SK-N-MC (cell line): ENCODE measurements at regions not wholly inside any gene's neighbourhood (a gene's known extent, or its start where the extent isn't known, plus 50 kb on each side); places are given as distances from the start of the nearest gene placed in this dataset.
"Not testable (repeated sequence)": the region's sequence is repeated elsewhere in the genome, so short reads cannot be mapped to it uniquely, and the experiment has no call there.

Experiments used
- EZH2 ChIP-seq: fragments of 200-600 bp; sonication (generic); IDR thresholded peaks from one replicate; pipeline ENCODE4 v1.6.1; 2017; ENCODE audit warnings: antibody characterized with exemption
- POLR2AphosphoS5 ChIP-seq: IDR thresholded peaks from 2 replicates; pipeline ENCODE4 v1.6.1; 2012; ENCODE audit warnings: mild to moderate bottlenecking, low read depth, low read length, borderline replicate concordance

DNA sequence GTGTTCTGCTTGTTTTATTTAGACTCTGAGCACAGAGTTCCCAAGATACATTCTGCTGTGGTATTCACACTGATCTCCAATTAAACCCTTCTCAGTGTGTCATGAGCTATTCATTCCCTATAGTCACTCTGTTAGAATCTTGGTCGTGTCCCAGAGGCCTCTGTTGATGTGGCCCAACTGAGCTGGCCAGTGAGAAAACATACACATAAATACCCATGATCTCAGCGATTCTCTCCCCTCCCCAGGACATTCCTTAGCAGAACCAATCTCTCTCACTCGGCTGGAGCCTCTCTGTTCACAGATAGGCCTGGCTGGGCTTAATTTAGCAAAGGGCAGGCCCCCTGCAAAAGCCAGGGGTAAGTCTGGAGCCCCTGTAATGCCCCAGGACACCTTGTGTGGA lies 109.6 kb upstream of the NBPF9 start:
- not testable (repeated sequence) for TF ChIP-seq POLR2AphosphoS5, EZH2
